B cell (primary cell): ENCODE measurements at regions not wholly inside any gene's neighbourhood (a gene's known extent, or its start where the extent isn't known, plus 50 kb on each side); places are given as distances from the start of the nearest gene placed in this dataset.

Experiments used
- ATAC-seq: fragments of 200-7000 bp; cut with Tn5 transposase; one replicate; pipeline ENCODE4 v1.10.0; 2021; ENCODE audit warnings: low read depth, mild to moderate bottlenecking, moderate number of reproducible peaks, moderate library complexity
- CTCF ChIA-PET: fragments of 350-600 bp; sonication (Branson Sonifier 250); formaldehyde crosslinking; loops from one replicate; lab custom pipeline; 2021; ENCODE audit warnings: antibody characterized with exemption, inconsistent platforms; lab: Charles Lee
- POLR2A ChIA-PET: fragments of 350-600 bp; sonication (Branson Sonifier 250); formaldehyde crosslinking; loops from one replicate; lab custom pipeline; 2021; ENCODE audit warnings: antibody characterized with exemption; lab: Charles Lee
- DNase-seq: peaks from one replicate; pipeline ENCODE4 v3.0.0; 2013
- H2AFZ ChIP-seq: 2 replicates; pipeline ENCODE4 v1.6.1; 2012; ENCODE audit warnings: mild to moderate bottlenecking, low read depth, low read length; ENCODE audit not compliant: insufficient read depth, poor library complexity, severe bottlenecking
- H3K27ac ChIP-seq, 2 donors: 1 replicate in 1 of 2; 2 replicates in 1 of 2; pipeline ENCODE4 v1.5.1; 2012 to 2013; ENCODE audit warnings: low read length in 2 of 2, mild to moderate bottlenecking in 2 of 2, moderate library complexity in 1 of 2
- H3K27me3 ChIP-seq, 4 experiments: fragments of 200-600 bp in 1 of 4; sonication (generic) in 1 of 4; replicated peaks in 1 of 4; 1 replicate in 2 of 4; 2 replicates in 2 of 4; pipeline versions ENCODE4 v1.6.1 to v1.7.0; 2013 to 2016; ENCODE audit warnings: low read length in 3 of 4, mild to moderate bottlenecking in 2 of 4, mixed read lengths in 1 of 4, moderate library complexity in 1 of 4; ENCODE audit not compliant: insufficient read depth in 4 of 4, control insufficient read depth in 3 of 4; ENCODE audit errors: control extremely low read depth in 1 of 4
- H3K36me3 ChIP-seq, 2 experiments: replicated peaks in 1 of 2; 1 replicate in 1 of 2; 2 replicates in 1 of 2; pipeline versions ENCODE4 v1.6.1 to v1.7.1; 2013; ENCODE audit warnings: low read length in 1 of 2; ENCODE audit not compliant: insufficient read depth in 2 of 2, control insufficient read depth in 1 of 2; ENCODE audit errors: control extremely low read depth in 1 of 2, extremely low read depth in 1 of 2
- H3K4me1 ChIP-seq, 2 donors: fragments of 200-600 bp in 1 of 2; sonication (generic) in 1 of 2; 1 replicate in 1 of 2; 2 replicates in 1 of 2; pipeline versions ENCODE4 v1.5.1 to v1.6.1; 2013 to 2017; ENCODE audit warnings: low read length in 2 of 2; ENCODE audit not compliant: control insufficient read depth in 2 of 2, insufficient read depth in 2 of 2
- H3K4me2 ChIP-seq: replicated peaks from 2 replicates; pipeline ENCODE3; 2012; ENCODE audit warnings: mild to moderate bottlenecking, low read depth, low read length; ENCODE audit not compliant: poor library complexity, severe bottlenecking
- H3K4me3 ChIP-seq, 5 experiments: fragments of 200-600 bp in 1 of 5; sonication (generic) in 1 of 5; 1 replicate in 3 of 5; 2 replicates in 2 of 5; pipeline versions ENCODE4 v1.5.1 to v1.7.0; 2011 to 2016; ENCODE audit warnings: low read length in 4 of 5, mild to moderate bottlenecking in 4 of 5, low read depth in 2 of 5, control low read depth in 1 of 5, moderate library complexity in 1 of 5; ENCODE audit not compliant: insufficient read depth in 1 of 5; ENCODE audit errors: control extremely low read depth in 1 of 5, extremely low read depth in 1 of 5
- H3K79me2 ChIP-seq: fragments of 200-600 bp; sonication (generic); one replicate; pipeline ENCODE4 v1.6.0; 2016; ENCODE audit warnings: low read length; ENCODE audit not compliant: control insufficient read depth, insufficient read depth
- H3K9ac ChIP-seq: fragments of 200-600 bp; sonication (generic); 2 replicates; pipeline ENCODE4 v1.6.1; 2017; ENCODE audit warnings: mild to moderate bottlenecking, low read length, moderate library complexity
- H3K9me3 ChIP-seq, 3 donors: one replicate each; pipeline versions ENCODE4 v1.6.1 to v1.7.1; 2013; ENCODE audit warnings: low read length in 2 of 3; ENCODE audit not compliant: control insufficient read depth in 2 of 3, insufficient read depth in 1 of 3; ENCODE audit errors: control extremely low read depth in 1 of 3
- H4K20me1 ChIP-seq: 2 replicates; pipeline ENCODE4 v1.6.0; 2012; ENCODE audit warnings: mild to moderate bottlenecking, low read length; ENCODE audit not compliant: insufficient read depth, control insufficient read depth, poor library complexity, severe bottlenecking
- H3K27ac Mint-ChIP-seq: one replicate; pipeline ENCODE4 v1.8.0; 2021; ENCODE audit warnings: mixed read lengths
- H3K27me3 Mint-ChIP-seq: one replicate; pipeline ENCODE4 v1.8.0; 2021; ENCODE audit warnings: mixed read lengths
- H3K4me1 Mint-ChIP-seq: one replicate; pipeline ENCODE4 v1.8.0; 2021; ENCODE audit warnings: mixed read lengths
- H3K4me3 Mint-ChIP-seq: one replicate; pipeline ENCODE4 v1.8.0; 2021; ENCODE audit warnings: mixed read lengths
- H3K9me3 Mint-ChIP-seq: one replicate; pipeline ENCODE4 v1.8.0; 2022; ENCODE audit warnings: mixed read lengths; ENCODE audit not compliant: insufficient read depth
- EZH2 ChIP-seq: IDR thresholded peaks from 2 replicates; pipeline ENCODE4 v1.6.1; 2012; ENCODE audit warnings: borderline replicate concordance, low read depth, mild to moderate bottlenecking, moderate library complexity, low read length; ENCODE audit not compliant: insufficient read depth, poor library complexity, severe bottlenecking
- WGBS: methylation state at CpG from one replicate; pipeline ENCODE4 v1.1.5; 2013; ENCODE audit warnings: missing lambda C conversion rate; ENCODE audit not compliant: insufficient coverage; 5-methylcytosine and 5-hydroxymethylcytosine counted together
- intact Hi-C: fragments of 100-400 bp; cut with micrococcal nuclease; formaldehyde crosslinking; loops from one replicate; pipeline ENCODE4 v1.10.0; 2022
- TF ChIP-seq, protein P1 (sequence below): fragments of 200-600 bp; IDR thresholded peaks from one replicate; pipeline ENCODE4 v1.8.0; 2022; ENCODE audit warnings: antibody characterized with exemption, mild to moderate bottlenecking

- peaks cover 65% of the 10 kb centered on the region for H3K27me3 Mint-ChIP-seq
- Histone ChIP-seq H3K4me2 (no peak overlapping the region), H3K27ac (no peak overlapping the region), H3K79me2 (no peaks in the 10 kb centered on the region), H3K4me3 (no peak overlapping the region), H3K36me3 (no peaks in the 10 kb centered on the region), H2AFZ (no peak overlapping the region), H3K4me1 (peaks cover 0 to 7% of the 10 kb centered on the region in 2 donors), H3K9ac (no peak overlapping the region), H3K9me3 (no peaks in the 10 kb centered on the region), H4K20me1 (no peaks in the 10 kb centered on the region), H3K27me3 (peaks cover 0 to 32% (median 3%) of the 10 kb centered on the region in 4 experiments)
- ChIA-PET CTCF (no interaction called here), POLR2A (no interaction called here)
- TF ChIP-seq, protein P1, sequence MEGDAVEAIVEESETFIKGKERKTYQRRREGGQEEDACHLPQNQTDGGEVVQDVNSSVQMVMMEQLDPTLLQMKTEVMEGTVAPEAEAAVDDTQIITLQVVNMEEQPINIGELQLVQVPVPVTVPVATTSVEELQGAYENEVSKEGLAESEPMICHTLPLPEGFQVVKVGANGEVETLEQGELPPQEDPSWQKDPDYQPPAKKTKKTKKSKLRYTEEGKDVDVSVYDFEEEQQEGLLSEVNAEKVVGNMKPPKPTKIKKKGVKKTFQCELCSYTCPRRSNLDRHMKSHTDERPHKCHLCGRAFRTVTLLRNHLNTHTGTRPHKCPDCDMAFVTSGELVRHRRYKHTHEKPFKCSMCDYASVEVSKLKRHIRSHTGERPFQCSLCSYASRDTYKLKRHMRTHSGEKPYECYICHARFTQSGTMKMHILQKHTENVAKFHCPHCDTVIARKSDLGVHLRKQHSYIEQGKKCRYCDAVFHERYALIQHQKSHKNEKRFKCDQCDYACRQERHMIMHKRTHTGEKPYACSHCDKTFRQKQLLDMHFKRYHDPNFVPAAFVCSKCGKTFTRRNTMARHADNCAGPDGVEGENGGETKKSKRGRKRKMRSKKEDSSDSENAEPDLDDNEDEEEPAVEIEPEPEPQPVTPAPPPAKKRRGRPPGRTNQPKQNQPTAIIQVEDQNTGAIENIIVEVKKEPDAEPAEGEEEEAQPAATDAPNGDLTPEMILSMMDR, result no peak
- TF ChIP-seq EZH2, result no peak
- no peak for DNase-seq
- ATAC-seq, result no peak
- H3K27ac Mint-ChIP-seq, result no peak overlapping the region
- intact Hi-C loops, result no loop called here
- H3K4me1 Mint-ChIP-seq, result no peaks in the 10 kb centered on the region
- H3K9me3 Mint-ChIP-seq, result no peaks in the 10 kb centered on the region
- WGBS, result 93% methylated on average over 4 of the region's 5 CpGs
- no peak overlapping the region for H3K4me3 Mint-ChIP-seq
Observed at GRCh38 chr2:8324901-8325300, 357.0 kb upstream of the ID2 start.

DNA sequence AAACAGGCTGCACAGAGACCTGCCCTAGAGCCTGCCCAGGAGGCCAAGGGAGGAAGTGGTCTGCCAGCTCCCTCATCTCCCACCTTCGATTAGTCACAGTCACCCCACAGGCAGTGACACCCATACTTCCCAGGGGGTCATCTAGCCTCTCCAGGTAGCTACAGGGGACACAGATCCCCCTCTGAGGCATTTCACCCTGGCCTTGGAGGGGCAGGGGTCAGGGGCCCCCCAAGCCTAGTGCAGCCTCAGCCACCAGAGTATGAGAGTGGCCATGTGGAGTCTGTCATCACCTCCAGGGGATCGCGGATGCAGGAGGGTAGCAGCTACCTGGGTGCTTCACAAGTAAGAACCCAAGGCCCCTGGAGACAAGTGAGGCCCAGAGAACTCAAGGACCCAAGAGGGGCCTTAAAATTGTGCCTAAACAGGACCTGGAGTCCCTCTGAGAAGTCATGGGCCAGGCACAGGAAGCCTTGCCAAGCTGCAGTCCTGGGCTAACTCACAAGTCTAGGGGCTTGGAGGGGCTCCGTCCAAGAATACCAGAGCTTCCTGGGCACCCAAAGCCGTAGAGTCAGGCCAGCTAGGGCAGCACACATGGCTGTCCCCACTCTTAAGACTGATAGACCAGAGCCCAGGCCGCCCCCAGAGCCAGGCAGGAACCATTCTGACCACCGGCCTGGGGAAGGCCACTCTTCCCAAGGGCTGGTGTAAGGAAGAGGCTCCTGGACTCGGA, 354.3 kb upstream of the ID2 start:
- POLR2A ChIA-PET, result no interaction called here
- TF ChIP-seq, protein P1, result no peak
- TF ChIP-seq EZH2, result no peak
- CTCF ChIA-PET, result no interaction called here
- Histone ChIP-seq H3K4me3 (no peak overlapping the region), H3K4me2 (no peak overlapping the region), H3K9me3 (no peaks in the 10 kb centered on the region), H3K36me3 (no peaks in the 10 kb centered on the region), H3K27ac (no peak overlapping the region), H3K9ac (no peak overlapping the region), H3K4me1 (peaks cover 0 to 7% of the 10 kb centered on the region in 2 donors), H2AFZ (no peak overlapping the region), H3K27me3 (peaks cover 0 to 32% (median 3%) of the 10 kb centered on the region in 4 experiments), H4K20me1 (no peaks in the 10 kb centered on the region), H3K79me2 (no peaks in the 10 kb centered on the region)
- H3K4me3 Mint-ChIP-seq, result no peak overlapping the region
- H3K27ac Mint-ChIP-seq, result peak overlapping the region; percentile 44
- DNase-seq (no peak), ATAC-seq (no peak)
- 94% methylated on average over 8 of the region's 8 CpGs for WGBS
- no peaks in the 10 kb centered on the region for H3K9me3 Mint-ChIP-seq
- H3K27me3 Mint-ChIP-seq, result peaks cover 59% of the 10 kb centered on the region
- intact Hi-C loops, result no loop called here
- no peaks in the 10 kb centered on the region for H3K4me1 Mint-ChIP-seq
